Loucy (cell line): ENCODE measurements at regions not wholly inside any gene's neighbourhood (a gene's known extent, or its start where the extent isn't known, plus 50 kb on each side); places are given as distances from the start of the nearest gene placed in this dataset.

Experiments used
- CTCF ChIP-seq: fragments of 200-600 bp; sonication (generic); conservative IDR thresholded peaks from 2 replicates; pipeline ENCODE4 v1.5.1; 2014; ENCODE audit warnings: mild to moderate bottlenecking, antibody characterized with exemption, low read length
- EZH2phosphoT487 ChIP-seq: fragments of 200-600 bp; IDR thresholded peaks from 2 replicates; pipeline ENCODE4 v1.6.1; 2018; ENCODE audit warnings: antibody characterized with exemption, mild to moderate bottlenecking, moderate library complexity, borderline replicate concordance

- TF ChIP-seq EZH2phosphoT487 = no peak
- no peak for TF ChIP-seq CTCF
These were observed 50.6 kb upstream of the TOP3B start for GRCh38 chr22:22032906-22033802.
